Spleen (tissue), 7 donors: ENCODE measurements at regions not wholly inside any gene's neighbourhood (a gene's known extent, or its start where the extent isn't known, plus 50 kb on each side); places are given as distances from the start of the nearest gene placed in this dataset.

ENCODE experiments used
- CTCF ChIP-seq, 11 experiments: fragments of 200-600 bp in 7 of 11; fragments of 450-650 bp in 4 of 11; sonication (generic) in 4 of 11; IDR thresholded peaks in 8 of 11; conservative IDR thresholded peaks in 3 of 11; 1 replicate in 7 of 11; 2 replicates in 4 of 11; pipeline versions ENCODE4 v1.4.0 to v1.8.0; 2016 to 2021; ENCODE audit warnings: antibody characterized with exemption in 11 of 11, inconsistent platforms in 4 of 11, mild to moderate bottlenecking in 1 of 11
- POLR2A ChIP-seq, 3 donors: fragments of 450-650 bp; IDR thresholded peaks; one replicate each; pipeline ENCODE4 v1.5.1; 2017; ENCODE audit warnings: antibody characterized with exemption in 3 of 3, mild to moderate bottlenecking in 1 of 3
- donor health status: DM: no; HTN: no; CAD: no; lungs with moderate emphysema.
- donor health status: DM: no; HTN: no; CAD: no.
- donor health status: DM: no; HTN: no; CAD: no.

GRCh38 chr5:74124826-74125225 is 498.8 kb downstream of the ARHGEF28 start:
- TF ChIP-seq POLR2A (IDR thresholded peaks at IDR 0.05) = no peak
- TF ChIP-seq CTCF (IDR thresholded peaks at IDR 0.05 in 8 of 11, conservative IDR thresholded peaks at IDR 0.05 in 3 of 11) = no peak
